HepG2 (cell line): ENCODE measurements at regions not wholly inside any gene's neighbourhood (a gene's known extent, or its start where the extent isn't known, plus 50 kb on each side); places are given as distances from the start of the nearest gene placed in this dataset.

Experiments
- ATAC-seq: fragments of 200-7000 bp; cut with Tn5 transposase; 3 replicates; pipeline ENCODE4 v1.9.1; 2020; ENCODE audit warnings: mild to moderate bottlenecking, moderate library complexity
- BruUV-seq: library from RNA; stranded (reverse); fragments of 400-500 nt; replicated peaks from 2 replicates; lab custom pipeline; 2021; lab: Mats Ljungman, UMichigan
- CTCF ChIA-PET: fragments of 300-600 bp; formaldehyde crosslinking; extraction: SDS; loops from one replicate; lab custom pipeline; 2021; ENCODE audit warnings: low total read pairs, inconsistent platforms, low intra/inter-chr PET ratio; lab: Yijun Ruan, JAX
- POLR2A ChIA-PET: fragments of 350-600 bp; sonication (Branson Sonifier 250); formaldehyde crosslinking; loops from one replicate; lab custom pipeline; 2020; ENCODE audit warnings: antibody characterized with exemption, inconsistent platforms; lab: Yijun Ruan, JAX
- DNase-seq: peaks from one replicate; pipeline ENCODE4 v3.0.0-alpha.2; 2015; ENCODE audit warnings: low spot score
- FAIRE-seq: peaks from 3 replicates; lab custom pipeline; 2011; peaks lifted over from hg19 to GRCh38; lab: Jason Lieb, UNC
- H2AFZ ChIP-seq: one replicate; pipeline ENCODE4 v1.6.1; 2011; ENCODE audit warnings: low read length, inconsistent platforms
- H3K27ac ChIP-seq: fragments of 300-600 bp; 3 replicates; pipeline ENCODE4 v1.8.0; 2011; ENCODE audit warnings: mixed run types, mild to moderate bottlenecking, mixed read lengths, low read length, inconsistent platforms; ENCODE audit not compliant: insufficient read depth; ENCODE audit errors: extremely low read length
- H3K27me3 ChIP-seq, 2 experiments: fragments of 200-600 bp in 1 of 2; 2 replicates in 1 of 2; 3 replicates in 1 of 2; pipeline versions ENCODE4 v1.6.0 to v1.8.0; 2011; ENCODE audit warnings: low read length in 2 of 2, mild to moderate bottlenecking in 2 of 2, moderate library complexity in 2 of 2, inconsistent platforms in 1 of 2; ENCODE audit not compliant: insufficient read depth in 2 of 2, control insufficient read depth in 1 of 2
- H3K36me3 ChIP-seq, 2 experiments: fragments of 200-600 bp in 1 of 2; replicated peaks in 1 of 2; 2 replicates in 1 of 2; 3 replicates in 1 of 2; pipeline versions ENCODE4 v1.5.1 to v1.8.0; 2011; ENCODE audit warnings: low read length in 2 of 2, inconsistent platforms in 1 of 2; ENCODE audit not compliant: insufficient read depth in 2 of 2, control insufficient read depth in 1 of 2
- H3K4me1 ChIP-seq: 2 replicates; pipeline ENCODE4 v1.5.1; 2012; ENCODE audit warnings: low read length, inconsistent platforms; ENCODE audit not compliant: insufficient read depth
- H3K4me2 ChIP-seq: 2 replicates; pipeline ENCODE4 v1.6.0; 2011; ENCODE audit warnings: low read depth, low read length, inconsistent platforms
- H3K4me3 ChIP-seq, 3 experiments: fragments of 200-600 bp in 1 of 3; sonication (generic), shearing (Covaris generic) in 1 of 3; replicated peaks in 1 of 3; 2 replicates each; pipeline ENCODE4 v1.5.1; 2011 to 2016; ENCODE audit warnings: low read length in 3 of 3, inconsistent platforms in 2 of 3, low read depth in 2 of 3, mild to moderate bottlenecking in 2 of 3, control low read depth in 1 of 3, mixed read lengths in 1 of 3; ENCODE audit not compliant: insufficient read depth in 1 of 3
- H3K79me2 ChIP-seq: one replicate; pipeline ENCODE4 v1.6.1; 2011; ENCODE audit warnings: low read length, inconsistent platforms; ENCODE audit not compliant: insufficient read depth
- H3K9ac ChIP-seq: 2 replicates; pipeline ENCODE4 v1.6.0; 2011; ENCODE audit warnings: mild to moderate bottlenecking, low read depth, low read length, inconsistent platforms; ENCODE audit not compliant: insufficient read depth
- H3K9me3 ChIP-seq: 2 replicates; pipeline ENCODE4 v1.5.1; 2012; ENCODE audit warnings: mild to moderate bottlenecking, low read length
- H4K20me1 ChIP-seq: 2 replicates; pipeline ENCODE4 v1.6.0; 2011; ENCODE audit warnings: inconsistent platforms, mild to moderate bottlenecking, low read length, moderate library complexity; ENCODE audit not compliant: insufficient read depth
- ARID3A ChIP-seq: IDR thresholded peaks from 2 replicates; pipeline ENCODE4 v1.6.1; 2012; ENCODE audit warnings: low read depth, low read length, improper control_type of control experiment
- ATRX ChIP-seq: sonication (generic); formaldehyde crosslinking; IDR thresholded peaks from 2 replicates; pipeline ENCODE4 v1.4.0; 2020; ENCODE audit warnings: missing genetic modification reagents, borderline replicate concordance
- BCL3 ChIP-seq: sonication (generic); formaldehyde crosslinking; IDR thresholded peaks from 2 replicates; pipeline ENCODE4 v1.5.1; 2020; ENCODE audit warnings: mild to moderate bottlenecking, missing genetic modification reagents, moderate library complexity
- BRD4 ChIP-seq: sonication (generic); formaldehyde crosslinking; IDR thresholded peaks from 2 replicates; pipeline ENCODE4 v1.4.0; 2020; ENCODE audit warnings: missing genetic modification reagents
- CTCF ChIP-seq: sonication (generic); formaldehyde crosslinking; IDR thresholded peaks from 2 replicates; pipeline ENCODE4 v1.5.0; 2020; ENCODE audit warnings: mild to moderate bottlenecking, missing genetic modification reagents, moderate library complexity
- E2F1 ChIP-seq: sonication (generic); formaldehyde crosslinking; IDR thresholded peaks from 2 replicates; pipeline ENCODE4 v1.5.0; 2020; ENCODE audit warnings: missing genetic modification reagents
- PRDM15 ChIP-seq: sonication (generic); formaldehyde crosslinking; IDR thresholded peaks from 2 replicates; pipeline ENCODE4 v1.4.0; 2020; ENCODE audit warnings: missing genetic modification reagents
- RAD21 ChIP-seq: fragments of 450-650 bp; formaldehyde crosslinking; IDR thresholded peaks from 2 replicates; pipeline ENCODE4 v1.5.0; 2020; ENCODE audit warnings: mild to moderate bottlenecking
- RBFOX2 ChIP-seq: fragments of 200-400 bp; formaldehyde crosslinking; IDR thresholded peaks from 2 replicates; pipeline ENCODE4 v1.6.1; 2017; ENCODE audit warnings: low read depth, mild to moderate bottlenecking, low read length
- SRF ChIP-seq: IDR thresholded peaks from 2 replicates; pipeline ENCODE4 v1.6.1; 2011; ENCODE audit warnings: mild to moderate bottlenecking, low read depth, low read length, moderate library complexity
- STAG1 ChIP-seq: sonication (generic); formaldehyde crosslinking; IDR thresholded peaks from 2 replicates; pipeline ENCODE4 v1.4.0; 2020; ENCODE audit warnings: missing genetic modification reagents
- XRCC5 ChIP-seq: fragments of 200-400 bp; formaldehyde crosslinking; optimal IDR thresholded peaks from 2 replicates; pipeline ENCODE3; 2017; ENCODE audit warnings: mild to moderate bottlenecking, low read length
- ZNF720 ChIP-seq: sonication (generic); formaldehyde crosslinking; IDR thresholded peaks from 2 replicates; pipeline ENCODE4 v1.4.0; 2020; ENCODE audit warnings: missing genetic modification reagents
- WGBS: methylation state at CpG from one replicate; pipeline ENCODE4 v1.1.6; 2017; ENCODE audit warnings: low lambda C conversion rate; 5-methylcytosine and 5-hydroxymethylcytosine counted together
- in situ Hi-C: cut with HindIII; loops from 2 replicates; pipeline ENCODE4 v1.10.0; 2017; ENCODE audit warnings: low pct_unique_long_range_greater_than_20kb; ENCODE audit not compliant: extremely low pct_ligation_motif_present
- intact Hi-C: fragments of 100-400 bp; cut with micrococcal nuclease; formaldehyde crosslinking; loops from one replicate; pipeline ENCODE4 v1.10.0; 2022; ENCODE audit not compliant: unreplicated experiment

GRCh38 chr7:423312-424260, 96.1 kb downstream of the PDGFA start:
- no peak overlapping the region for H3K4me3 ChIP-seq
- no peak overlapping the region for H3K4me2 ChIP-seq
- FAIRE-seq (no peak), ATAC-seq (peak; percentile 79), DNase-seq (peak; percentile 23)
- in situ Hi-C loops (loop anchor here (5.0 kb wide), 1 partner anchor 91 kb away; no protein-coding TSS in a partner anchor), intact Hi-C loops (loop anchor here (1.0 to 10.0 kb wide), 2 partner anchors 49 to 90 kb away; no protein-coding TSS in a partner anchor)
- no peaks in the 10 kb centered on the region for H3K9me3 ChIP-seq
- no peak overlapping the region for H3K27ac ChIP-seq
- no peak overlapping the region for H3K9ac ChIP-seq
- H3K79me2 ChIP-seq = no peaks in the 10 kb centered on the region
- ChIA-PET CTCF (no interaction called here), POLR2A (no interaction called here)
- H3K27me3 ChIP-seq = peaks cover 20 to 59% of the 10 kb centered on the region in 2 experiments; a peak in 4 of 5 replicates
- H3K36me3 ChIP-seq = no peaks in the 10 kb centered on the region
- no TSS peak for BruUV-seq
- no peaks in the 10 kb centered on the region for H3K4me1 ChIP-seq
- no peak overlapping the region for H2AFZ ChIP-seq
- no peaks in the 10 kb centered on the region for H4K20me1 ChIP-seq
- 59% methylated on average over 19 of the region's 28 CpGs for WGBS
- TF ChIP-seq STAG1 (CRISPR knock-in tag) (peak; percentile 73), CTCF (CRISPR knock-in tag) (peak; percentile 64), RAD21 (peak; percentile 28; the same call in 1 of the 2 replicates), ATRX (CRISPR knock-in tag) (no peak), E2F1 (no peak), ARID3A (no peak), PRDM15 (CRISPR knock-in tag) (no peak), BRD4 (CRISPR knock-in tag) (no peak), RBFOX2 (no peak), XRCC5 (peak; percentile 55), SRF (peak; percentile 35; the same call in 1 of the 2 replicates), BCL3 (CRISPR knock-in tag) (no peak), ZNF720 (CRISPR knock-in tag) (no peak)
